Right renal cortex interstitium (tissue), 3 donors: ENCODE measurements at regions not wholly inside any gene's neighbourhood (a gene's known extent, or its start where the extent isn't known, plus 50 kb on each side); places are given as distances from the start of the nearest gene placed in this dataset.

Source experiments
- DNase-seq, 3 donors: peaks; one replicate each; pipeline ENCODE4 v3.0.0-alpha.2; 2013; ENCODE audit warnings: low read depth in 3 of 3, low spot score in 2 of 3

DNA sequence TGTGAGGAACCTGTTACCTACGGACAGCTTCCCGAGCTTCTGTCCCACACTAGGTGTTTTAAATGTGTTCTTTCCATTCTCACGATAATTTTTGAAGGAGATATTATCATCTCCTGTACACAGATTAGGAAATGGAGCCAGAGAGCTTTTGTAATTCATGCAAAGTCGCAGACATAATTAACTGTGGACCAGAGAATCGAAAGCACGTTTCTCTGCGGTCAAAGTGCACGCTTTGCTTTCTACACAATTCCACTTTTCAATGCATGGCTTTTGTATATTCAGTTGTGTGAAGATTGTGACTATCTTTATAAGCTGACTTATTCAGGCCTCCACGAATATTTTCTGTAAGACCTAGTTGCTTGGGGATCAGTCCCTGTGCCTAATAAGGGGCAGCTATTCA lies 81.7 kb upstream of the SLC10A2 start:
- DNase-seq, result no peak

DNA sequence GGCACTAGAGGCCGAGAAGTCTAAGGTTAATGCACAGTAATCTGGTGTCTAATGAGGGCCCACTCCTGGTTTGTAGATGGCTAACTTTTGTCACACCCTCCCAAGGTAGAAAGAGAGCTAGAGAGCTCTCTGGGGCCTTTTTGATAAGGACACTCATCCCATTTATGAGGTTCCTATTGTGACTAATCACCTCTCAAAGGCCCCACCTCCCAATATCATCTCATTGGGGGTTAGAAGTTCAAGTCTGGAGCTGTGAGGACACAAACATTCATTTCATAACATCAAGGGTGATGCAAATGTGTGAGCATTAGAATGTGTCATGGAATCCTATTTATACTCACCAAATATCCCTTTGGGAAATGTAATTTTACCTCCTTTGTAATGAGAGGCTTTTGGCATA lies 79.2 kb upstream of the SLC10A2 start:
- DNase-seq, result no peak

DNA sequence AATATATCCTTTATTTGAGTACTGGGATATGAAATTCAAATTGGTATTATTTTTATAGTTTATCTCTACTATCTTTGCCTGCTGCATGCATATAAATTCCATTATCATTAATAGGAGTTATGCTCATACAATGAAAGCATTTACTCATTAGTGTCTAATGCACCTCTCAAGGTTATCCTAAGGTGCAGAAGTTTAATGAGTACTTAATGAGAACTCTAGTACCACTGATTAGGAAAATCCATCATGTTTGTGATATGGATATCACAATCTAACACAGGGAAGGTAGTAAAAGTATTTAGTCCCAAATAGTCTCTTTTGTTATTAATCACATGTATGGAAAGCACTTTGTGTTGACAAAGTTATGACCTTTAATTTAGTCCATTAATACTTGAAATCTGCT lies 77.2 kb upstream of the SLC10A2 start:
- DNase-seq, result no peak

DNA sequence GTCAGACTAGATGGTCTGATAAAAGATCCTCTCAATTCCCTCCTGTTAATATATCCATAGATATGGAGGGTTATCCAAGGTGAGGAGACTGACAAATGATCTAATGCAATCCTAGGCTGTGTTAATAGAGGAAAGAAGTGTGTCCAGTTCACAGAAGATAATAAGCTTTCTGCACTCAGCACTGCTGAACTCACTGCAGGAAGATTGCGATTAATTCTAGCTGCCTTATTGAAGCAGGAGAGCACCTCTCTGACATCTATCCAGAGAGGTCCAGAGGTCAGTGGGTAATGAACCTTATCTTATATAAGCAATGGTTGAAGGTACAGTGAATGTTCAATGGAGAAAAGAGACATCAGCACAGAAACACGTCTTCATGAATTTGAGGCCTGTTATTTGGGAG lies 75.9 kb upstream of the SLC10A2 start:
- DNase-seq, result no peak

DNA sequence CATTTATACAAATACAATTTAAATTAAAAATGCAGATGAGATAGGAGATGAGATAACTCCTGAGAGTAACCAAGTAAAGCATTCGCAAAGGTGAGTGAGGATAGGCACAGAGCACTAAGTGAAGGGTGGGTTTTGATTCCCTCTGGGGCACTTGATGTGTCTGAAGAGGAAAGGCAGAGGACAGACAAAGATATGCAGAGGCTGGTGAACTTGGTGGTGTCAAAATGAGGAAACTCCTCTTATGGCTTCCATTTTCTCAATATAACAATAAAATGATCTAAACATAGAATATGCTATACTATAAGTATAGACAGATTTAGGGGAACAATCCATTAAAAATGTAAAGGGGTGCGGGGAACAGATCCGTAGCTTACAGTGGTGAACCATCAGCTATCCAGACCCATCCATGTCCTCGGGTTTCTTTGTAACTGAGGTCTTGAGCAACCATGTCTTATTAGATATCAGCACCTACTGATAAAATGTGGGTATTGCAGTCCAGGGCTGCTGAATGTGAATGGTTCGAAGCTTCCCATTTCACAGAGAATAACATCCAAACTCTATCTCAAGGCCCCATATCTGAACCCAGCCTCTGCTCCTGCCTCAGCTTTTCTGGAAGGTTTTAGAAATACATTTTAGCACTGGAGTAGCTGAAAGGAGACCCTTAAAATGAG lies 73.9 kb upstream of the SLC10A2 start:
- DNase-seq, result no peak

DNA sequence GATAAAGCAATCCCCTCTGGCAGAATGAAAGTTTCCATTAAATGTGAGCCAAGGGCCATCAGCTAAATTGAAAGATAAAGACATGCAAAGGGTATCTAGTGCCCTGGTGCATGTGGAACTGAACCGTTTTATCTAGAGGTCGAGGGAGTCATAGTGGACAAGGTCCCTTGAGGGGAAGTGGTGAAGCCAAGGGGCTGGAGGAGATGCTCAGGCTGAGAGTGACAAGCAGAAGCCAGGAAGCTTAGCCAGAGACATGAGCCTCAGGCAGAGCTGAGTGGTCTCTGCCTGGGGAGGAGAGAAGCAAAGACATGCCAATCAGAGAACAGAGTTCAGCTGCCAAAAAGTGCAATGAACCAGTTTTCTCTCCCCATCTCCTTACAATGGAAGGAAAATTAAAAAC lies 68.1 kb upstream of the SLC10A2 start:
- DNase-seq, result no peak

DNA sequence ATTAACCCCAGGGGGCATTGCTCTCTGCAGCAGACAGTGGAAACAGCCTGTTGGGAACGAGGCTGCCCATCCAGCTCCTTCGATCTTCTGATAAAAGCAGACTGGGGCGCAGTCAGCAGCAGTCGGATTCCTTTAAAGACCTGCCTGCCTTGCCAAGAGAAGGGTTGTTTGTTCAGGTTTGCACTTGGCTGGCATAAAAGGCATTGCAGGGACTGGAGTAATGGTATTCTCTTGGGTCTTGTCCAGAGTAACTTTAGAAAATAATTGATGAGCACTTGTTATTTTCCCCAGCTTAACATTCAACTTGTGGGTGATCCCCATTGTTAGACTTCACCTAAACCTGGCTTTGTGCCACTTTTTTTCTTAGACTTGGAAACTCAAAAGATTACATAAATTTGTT lies 67.3 kb upstream of the SLC10A2 start:
- no peak for DNase-seq

DNA sequence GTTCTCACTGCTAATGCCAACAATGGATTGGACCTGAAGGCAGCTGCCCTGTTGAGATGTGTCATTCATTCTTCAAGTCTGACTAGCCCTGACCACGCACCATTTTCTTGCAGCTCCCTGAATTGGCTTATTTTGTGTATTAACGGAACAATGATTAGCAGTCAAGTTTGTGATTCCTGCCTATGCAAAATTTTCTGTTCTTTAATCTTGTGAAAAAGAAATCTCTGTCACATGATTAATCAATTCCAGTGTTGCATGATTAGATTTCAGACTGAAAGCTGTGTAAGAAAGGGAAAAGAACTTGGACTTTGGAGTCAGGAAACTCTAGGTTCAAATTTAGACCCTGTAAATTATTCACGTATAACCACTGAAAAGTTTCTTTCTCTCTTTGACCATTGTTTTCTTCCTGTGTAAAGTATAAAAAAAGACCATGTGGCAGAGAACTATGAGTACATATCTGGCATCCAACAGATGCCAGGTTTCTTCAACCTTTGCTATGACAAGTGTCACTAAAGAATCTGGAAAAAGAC lies 64.5 kb upstream of the SLC10A2 start:
- no peak for DNase-seq

DNA sequence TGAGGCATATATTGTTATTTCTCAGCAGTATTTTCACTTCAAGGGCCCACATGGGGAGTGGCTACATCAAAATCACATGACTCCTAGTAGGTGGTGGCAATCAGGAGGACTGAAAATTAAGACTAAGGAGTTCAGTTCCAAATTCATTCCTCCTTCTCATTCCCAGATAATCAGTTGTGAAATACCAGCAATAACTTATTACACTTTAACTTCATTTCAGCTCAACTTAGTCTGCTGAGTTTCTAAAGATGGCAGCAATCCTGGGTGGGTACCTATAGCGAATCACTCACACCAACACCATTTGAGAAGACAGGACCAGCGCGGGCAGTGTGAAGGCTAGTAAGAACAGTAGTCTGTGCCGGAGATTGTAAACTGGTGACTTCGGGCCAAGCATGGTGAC lies 63.9 kb upstream of the SLC10A2 start:
- no peak for DNase-seq
